Astrocyte (in vitro differentiated cells and primary cell): ENCODE measurements at regions not wholly inside any gene's neighbourhood (a gene's known extent, or its start where the extent isn't known, plus 50 kb on each side); places are given as distances from the start of the nearest gene placed in this dataset.

Experiments
- CTCF ChIP-seq: IDR thresholded peaks from 2 replicates; pipeline ENCODE4 v1.5.1; 2011; ENCODE audit warnings: low read depth, mild to moderate bottlenecking, inconsistent platforms, low read length, moderate library complexity; ENCODE audit not compliant: insufficient read depth
- EZH2 ChIP-seq: IDR thresholded peaks from 2 replicates; pipeline ENCODE4 v1.6.1; 2012; ENCODE audit warnings: mild to moderate bottlenecking, low read length, inconsistent platforms; ENCODE audit not compliant: insufficient read depth

- TF ChIP-seq CTCF (no peak), EZH2 (no peak)
Measured at GRCh38 chr17:22470411-22471175, 778.3 kb downstream of the KCNJ18 start.
